ENCODE measurements at regions not wholly inside any gene's neighbourhood (a gene's known extent, or its start where the extent isn't known, plus 50 kb on each side); places are given as distances from the start of the nearest gene placed in this dataset.
"Not testable (repeated sequence)": the region's sequence is repeated elsewhere in the genome, so short reads cannot be mapped to it uniquely, and the experiment has no call there.

DNA sequence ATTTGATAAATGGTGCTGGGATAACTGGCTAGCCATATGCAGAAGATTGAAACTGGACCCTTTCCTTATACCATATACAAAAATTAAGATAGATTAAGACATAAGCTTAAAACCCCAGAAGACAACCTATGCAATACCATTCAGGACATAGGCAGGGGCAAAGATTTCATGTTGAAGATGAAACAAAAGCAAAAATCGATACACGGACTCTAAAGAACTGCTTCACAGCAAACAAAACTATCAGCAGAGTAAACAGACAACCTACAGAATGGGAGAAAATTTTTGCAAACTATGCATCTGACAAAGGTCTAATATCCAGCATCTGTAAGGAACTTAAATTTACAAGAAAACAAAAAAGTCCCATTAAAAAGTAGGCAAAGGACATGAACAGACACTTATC, 255.9 kb downstream of the TINAG start:
- DNase-seq: not testable (repeated sequence)

DNA sequence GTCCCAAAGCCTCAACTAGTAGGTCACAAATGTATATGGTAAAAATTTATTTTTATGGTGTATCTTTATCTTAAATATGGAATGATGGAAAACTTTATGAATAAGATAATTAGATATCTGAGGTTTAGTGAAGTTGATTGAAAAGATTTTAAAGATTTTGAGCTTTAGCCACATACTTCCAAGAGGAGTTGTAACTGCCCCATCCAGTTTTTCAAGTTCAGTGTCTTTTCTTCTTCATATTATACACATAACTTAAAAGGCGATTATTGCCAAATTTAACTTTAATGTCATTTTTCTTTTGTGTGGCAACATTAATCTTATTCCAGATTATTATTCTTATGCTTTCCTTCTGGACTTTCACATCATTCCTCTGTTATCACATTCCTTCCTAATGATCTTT, 266.4 kb downstream of the TINAG start:
- DNase-seq: peak; percentile 30

DNA sequence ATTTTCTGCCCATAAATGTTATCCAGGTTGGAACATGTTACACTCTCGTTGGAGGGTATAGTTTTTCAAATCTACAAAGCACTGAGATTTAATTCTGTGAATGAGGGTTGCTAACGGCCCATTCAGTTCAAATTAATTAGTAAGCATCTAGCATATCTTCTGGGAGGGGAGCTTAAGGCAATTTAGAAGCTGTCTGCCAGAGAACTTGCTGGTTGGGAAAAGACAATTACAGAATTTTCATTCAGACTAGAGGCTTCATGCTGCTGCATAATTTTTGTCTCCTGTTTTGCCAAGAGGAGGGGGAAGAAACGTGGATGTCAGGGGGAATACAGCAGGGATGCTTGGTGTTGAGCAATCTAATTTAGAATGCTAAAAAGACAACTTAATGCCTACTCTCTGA, 268.3 kb upstream of the FAM83B start:
- no peak for DNase-seq

DNA sequence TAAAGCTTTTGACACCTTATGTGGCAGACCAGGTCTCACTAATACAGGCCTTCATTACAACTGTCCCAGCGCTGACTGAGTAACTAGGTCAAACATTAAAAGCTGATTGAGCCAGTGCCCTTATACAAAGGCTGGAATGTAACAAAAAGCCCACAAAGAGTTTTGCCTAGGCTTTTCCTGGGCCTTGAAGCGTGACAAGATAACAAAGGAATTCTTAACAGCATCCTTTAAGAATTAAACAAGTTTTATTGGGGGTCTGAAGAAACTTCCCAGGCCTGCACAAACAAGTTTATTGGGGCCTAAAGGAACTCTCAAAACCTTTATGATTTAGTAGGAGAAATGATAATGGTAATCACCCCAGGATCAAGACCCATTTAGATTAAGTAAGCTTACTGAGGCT, 267.6 kb upstream of the FAM83B start:
- DNase-seq: no peak

DNA sequence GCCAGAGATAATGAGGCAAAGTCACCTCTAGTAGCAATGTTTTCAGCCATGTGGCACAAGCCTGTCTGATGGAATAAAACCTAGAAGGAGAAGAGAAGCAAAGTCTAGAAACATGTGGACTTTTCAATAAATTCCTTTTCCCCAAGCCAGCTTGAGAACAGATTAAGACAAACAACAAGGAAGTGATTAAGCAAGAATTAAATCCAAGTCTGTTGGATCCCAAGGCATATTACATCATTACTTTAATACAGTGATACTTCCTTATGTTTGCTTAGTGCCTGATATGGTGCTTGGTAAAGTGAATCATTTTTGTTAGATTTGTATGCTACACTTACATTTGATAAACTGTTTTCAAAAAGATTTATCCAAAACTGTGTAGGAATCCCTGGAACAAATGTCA, 260.3 kb upstream of the FAM83B start:
- no peak for DNase-seq

DNA sequence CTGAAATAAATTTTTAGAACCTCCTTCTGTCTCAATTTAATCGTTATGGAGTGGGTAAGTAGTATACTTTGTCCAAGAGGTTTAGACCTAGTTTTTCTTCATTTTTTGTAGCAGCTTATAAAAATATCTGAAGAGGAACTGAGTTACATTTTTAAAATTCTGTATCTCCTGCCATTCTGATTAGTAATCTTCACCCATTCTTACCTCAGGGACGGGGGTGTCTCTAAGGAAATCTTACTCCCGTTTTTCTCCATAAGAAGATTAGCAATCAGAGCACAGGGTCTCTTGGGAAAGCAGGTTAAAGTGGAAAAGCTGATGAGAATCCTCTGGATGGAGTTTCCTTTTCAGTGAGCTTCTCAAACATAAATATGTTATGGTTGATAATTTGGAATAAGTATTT, 259.3 kb upstream of the FAM83B start:
- DNase-seq: no peak

- no peak for DNase-seq
Observed at GRCh38 chr6:54588176-54588575, 258.4 kb upstream of the FAM83B start.

DNA sequence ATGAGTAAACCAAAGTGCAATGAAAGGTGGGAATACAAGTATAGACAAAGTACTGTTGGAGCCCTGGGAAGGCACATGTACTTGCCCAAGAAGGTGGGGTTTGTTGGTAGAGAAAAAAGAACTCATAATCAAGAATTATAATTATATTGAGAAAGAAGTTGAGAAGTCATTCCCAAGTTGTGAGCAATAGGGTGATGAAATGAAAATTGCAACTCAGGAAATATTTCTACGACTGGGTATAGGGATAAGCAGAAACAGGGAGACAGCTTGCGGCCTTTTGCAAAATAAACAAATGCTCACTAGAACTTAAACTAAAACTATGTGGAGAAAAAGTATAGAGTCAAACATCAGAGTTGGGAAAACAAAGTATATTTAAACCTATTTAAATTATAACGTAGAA, 250.7 kb upstream of the FAM83B start:
- DNase-seq: no peak

DNA sequence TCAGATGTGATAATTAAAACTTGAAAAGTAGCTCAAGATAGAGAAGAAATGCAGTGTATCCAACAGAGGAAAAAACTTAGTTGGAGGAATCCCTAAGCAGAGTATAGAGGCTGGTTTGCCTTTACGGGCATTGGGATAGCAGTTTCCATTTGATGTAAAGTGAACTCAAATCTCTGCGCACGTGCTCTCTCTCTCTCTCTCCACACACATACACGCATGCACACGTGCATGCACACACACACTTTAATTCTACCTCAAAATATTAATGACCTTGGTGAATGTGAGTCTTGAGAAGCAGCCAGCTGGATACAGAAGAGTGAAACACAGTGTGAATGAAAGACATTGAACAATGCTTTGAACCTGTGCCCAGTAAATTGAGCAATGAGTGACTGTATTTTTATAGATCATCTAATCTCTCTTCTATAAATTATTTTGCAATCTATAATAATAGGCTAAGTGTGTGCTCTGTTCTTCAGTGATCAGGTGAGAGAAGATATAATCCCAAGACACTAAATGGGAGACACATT, 247.7 kb upstream of the FAM83B start:
- no peak for DNase-seq

- peak; percentile 15 for DNase-seq
Observed at GRCh38 chr6:54601600-54602300, 244.8 kb upstream of the FAM83B start.

GRCh38 chr6:54602591-54602990, 244.0 kb upstream of the FAM83B start:
- DNase-seq: no peak

- DNase-seq: peak; percentile 39
Observed at GRCh38 chr6:54609981-54610380, 236.6 kb upstream of the FAM83B start.

- DNase-seq: peak; percentile 27
Observed at GRCh38 chr6:54613596-54613995, 233.0 kb upstream of the FAM83B start.

DNA sequence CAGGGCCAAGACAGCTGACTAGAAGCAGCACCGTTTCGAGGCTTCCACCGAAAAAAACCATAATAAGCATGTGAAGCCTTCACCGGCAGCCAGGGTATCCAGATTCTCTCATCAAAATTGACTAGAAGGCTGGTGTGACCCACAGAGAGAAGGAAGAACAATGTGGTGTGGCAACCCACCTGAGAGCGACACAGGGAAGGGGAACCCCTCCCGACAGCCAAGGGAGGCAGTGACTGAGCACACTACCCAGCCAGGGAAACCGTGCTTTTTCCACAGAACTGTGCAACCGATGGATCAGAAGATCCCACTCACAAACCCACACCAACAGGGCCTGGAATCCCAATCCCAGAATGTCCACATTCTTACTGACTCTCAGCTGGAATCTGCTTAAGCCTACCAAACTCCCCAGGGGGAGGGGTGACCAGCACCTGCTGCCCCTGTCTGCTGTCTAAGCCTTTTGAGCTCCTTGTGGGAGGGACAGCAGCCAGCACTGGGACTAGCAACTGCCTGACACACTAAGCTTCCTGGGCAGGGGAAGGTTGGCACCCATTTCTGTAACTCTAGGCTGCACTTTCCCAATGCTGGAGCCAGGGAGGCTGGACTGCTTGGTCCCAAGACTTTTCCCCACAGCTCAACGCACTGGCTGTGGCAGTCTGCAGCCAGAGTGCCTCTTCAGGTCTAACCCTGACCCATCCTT, 231.9 kb upstream of the FAM83B start:
- peak; percentile 74 for DNase-seq

DNA sequence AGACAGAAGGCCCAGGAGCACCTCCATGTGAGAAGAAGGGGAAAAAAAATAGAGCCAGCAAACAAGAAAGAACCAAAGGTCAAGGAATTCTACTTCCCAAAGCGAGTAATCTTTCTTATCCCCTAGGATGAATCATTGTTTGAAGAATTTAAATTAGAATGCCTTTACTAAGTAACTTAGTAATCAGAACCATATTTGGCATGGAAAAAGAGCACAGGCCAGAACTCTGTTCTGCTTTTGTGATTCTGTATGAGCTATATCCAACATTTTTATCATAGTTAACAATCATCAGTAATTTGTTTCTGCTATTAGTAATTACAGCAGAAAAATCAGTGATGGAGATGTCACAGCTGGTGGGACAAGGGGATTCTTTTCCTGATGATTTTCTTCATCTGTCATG, 228.8 kb upstream of the FAM83B start:
- peak; percentile 69 for DNase-seq

GRCh38 chr6:54618572-54618971, 228.0 kb upstream of the FAM83B start:
- no peak for DNase-seq

- DNase-seq: no peak
Observed at GRCh38 chr6:54619102-54619501, 227.5 kb upstream of the FAM83B start.

DNA sequence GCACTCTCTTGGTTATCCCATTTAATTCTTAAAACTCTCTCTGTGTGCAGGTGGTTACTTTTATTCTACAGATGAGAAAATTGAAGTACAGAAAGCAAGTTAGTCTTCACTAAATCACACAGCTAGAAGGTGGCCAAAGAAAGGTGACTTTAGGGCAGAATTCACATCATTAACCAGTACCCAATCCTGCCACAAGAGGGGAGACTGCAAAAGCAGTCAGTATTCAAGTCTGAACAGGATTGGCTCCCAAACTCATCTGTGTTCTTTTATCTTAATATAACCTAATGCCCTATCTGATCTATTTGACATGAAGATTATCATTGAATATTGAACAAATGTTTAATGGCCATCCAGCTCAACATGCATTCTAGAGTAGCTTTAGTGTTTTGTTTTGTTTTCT, 225.3 kb upstream of the FAM83B start:
- DNase-seq: no peak

GRCh38 chr6:54624216-54624615, 222.4 kb upstream of the FAM83B start:
- no peak for DNase-seq

DNA sequence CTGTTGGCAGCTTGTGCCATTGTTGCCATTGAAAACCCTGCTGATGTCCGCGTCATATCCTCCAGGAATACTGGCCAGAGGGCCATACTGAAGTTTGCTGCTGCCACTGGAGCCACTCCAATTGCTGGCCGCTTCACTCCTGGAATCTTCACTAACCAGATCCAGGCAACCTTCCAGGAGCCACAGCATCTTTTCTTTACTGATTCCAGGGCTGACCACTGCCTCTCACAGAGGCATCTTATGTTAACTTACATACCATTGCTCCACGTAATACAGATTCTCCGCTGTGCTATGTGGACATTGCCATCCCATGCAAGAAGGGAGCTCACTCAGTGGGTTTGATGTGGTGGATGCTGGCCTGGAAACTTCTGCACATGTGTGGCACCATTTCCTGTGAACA, 221.8 kb upstream of the FAM83B start:
- no peak for DNase-seq

DNA sequence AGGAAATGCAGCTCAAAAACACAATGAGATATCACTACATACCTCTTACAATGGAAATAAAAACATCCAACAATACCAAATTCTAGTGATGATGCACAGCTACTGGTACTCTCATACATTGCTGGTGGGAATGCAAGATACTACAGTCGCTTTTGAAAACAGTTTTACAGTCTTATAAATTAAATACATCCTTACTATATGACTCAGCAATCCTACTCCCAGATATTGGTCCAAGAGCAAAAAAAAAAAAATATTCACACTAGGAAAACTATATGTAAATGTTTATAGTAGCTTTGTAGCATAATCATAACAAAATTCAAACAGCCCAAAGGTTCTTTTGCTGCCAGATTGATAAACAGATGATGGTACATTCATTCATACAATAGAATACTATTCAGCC, 217.4 kb upstream of the FAM83B start:
- DNase-seq: no peak

DNA sequence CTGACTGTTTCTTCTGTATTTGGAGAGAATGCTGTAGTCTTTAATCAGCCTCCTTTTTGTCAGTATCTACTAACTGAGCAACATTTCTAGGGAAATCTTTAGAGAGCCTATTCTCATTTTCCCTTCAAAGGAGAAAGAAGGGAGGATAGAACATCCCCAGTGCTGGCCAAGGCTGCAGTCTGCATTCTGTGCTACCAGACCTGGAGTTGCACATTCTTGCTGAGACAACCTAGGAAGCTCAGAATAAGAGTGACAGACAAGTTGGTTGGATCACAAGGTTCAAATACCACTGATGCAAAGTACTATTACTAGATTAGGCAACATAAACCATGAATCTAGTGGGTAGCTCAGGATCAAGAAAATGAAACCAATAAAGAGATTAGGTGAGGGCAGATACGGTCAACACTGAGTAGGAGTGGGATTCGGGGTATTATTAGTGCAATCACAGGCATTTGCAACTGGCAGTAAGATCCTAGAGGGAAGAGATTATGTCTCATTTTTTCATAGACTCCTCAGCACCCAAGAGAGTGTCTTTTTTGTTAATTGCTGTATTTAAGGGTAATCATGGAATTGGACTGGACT, 213.5 kb upstream of the FAM83B start:
- no peak for DNase-seq

- no peak for DNase-seq
Observed at GRCh38 chr6:54633601-54634000, 213.0 kb upstream of the FAM83B start.

DNA sequence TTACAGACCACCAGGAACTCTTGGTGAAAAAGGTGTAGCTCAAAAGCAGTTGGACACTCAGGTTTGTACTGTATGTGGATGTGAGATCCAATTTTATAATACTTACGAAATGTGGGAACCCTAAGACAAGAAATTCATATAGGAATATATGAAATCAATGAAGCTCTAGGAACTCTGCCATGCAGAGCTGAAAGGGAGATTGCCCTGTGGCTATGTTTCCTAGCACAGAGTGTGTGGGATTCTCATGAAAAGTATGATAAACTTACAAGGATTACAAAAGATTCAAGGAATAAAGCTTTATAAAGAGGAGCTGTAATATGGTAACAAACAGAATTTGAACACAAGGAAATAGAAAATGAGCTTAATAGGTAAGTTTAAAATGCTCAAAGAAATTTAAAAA, 205.7 kb upstream of the FAM83B start:
- DNase-seq: no peak

Measured in tongue (tissue), 1 donor.